LoVo (cell line): ENCODE measurements at regions not wholly inside any gene's neighbourhood (a gene's known extent, or its start where the extent isn't known, plus 50 kb on each side); places are given as distances from the start of the nearest gene placed in this dataset.
"Not testable (repeated sequence)": the region's sequence is repeated elsewhere in the genome, so short reads cannot be mapped to it uniquely, and the experiment has no call there.

ENCODE experiments used
- DNase-seq: peaks from one replicate; pipeline ENCODE4 v3.0.0-alpha.2; 2016; ENCODE audit warnings: low spot score

DNA sequence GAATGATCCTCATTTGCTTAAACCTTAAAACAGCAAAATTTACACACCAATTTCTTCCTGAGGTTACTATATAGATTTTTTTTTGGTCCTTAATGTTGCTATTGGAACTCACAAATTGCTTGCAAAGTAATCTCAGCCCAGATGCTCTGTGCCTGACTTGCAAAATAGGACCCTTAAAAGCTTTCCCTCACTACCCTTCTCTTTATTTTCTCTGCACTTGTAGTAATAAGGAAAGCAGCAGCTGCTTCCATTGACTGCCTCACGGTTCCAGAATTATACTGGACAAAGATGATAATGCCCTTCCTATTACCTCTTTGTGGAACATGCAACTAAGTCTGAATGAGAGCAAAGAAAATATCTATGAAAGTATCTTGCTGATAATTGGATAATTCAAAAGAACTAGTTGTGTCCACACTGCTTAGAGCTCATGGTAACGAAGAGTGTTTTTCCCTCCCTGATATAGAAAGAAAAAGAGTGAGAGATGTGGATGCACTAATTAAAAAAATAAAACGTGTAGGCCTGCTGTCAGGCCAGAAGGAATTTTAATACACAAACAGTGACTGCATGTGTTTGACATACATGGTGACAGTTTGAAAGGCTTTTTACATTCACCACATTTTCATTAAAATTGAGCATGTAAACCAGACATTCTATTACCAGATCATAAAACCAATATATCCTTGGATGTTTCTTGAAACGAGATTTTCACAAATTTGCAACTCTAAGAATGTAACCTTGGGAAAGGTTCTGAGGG is 783.1 kb downstream of the GBE1 start:
- DNase-seq, result no peak

DNA sequence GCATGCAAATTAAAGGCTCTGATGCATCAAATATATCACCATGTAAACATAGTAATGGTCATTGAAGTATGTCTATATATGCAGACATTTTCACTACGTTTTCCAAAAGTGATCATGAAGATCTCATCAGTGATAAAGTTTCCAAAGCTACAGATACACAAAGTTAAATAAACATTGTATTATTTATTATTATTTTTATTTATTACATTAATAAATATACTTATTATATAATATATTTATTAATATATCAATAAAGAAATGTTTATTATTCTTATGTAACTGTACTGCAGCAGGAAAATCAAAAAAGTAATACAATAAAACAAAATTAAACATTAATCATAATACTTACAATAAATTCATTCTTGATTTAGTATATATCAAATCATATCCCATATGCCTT is 791.2 kb downstream of the GBE1 start:
- DNase-seq, result no peak

DNA sequence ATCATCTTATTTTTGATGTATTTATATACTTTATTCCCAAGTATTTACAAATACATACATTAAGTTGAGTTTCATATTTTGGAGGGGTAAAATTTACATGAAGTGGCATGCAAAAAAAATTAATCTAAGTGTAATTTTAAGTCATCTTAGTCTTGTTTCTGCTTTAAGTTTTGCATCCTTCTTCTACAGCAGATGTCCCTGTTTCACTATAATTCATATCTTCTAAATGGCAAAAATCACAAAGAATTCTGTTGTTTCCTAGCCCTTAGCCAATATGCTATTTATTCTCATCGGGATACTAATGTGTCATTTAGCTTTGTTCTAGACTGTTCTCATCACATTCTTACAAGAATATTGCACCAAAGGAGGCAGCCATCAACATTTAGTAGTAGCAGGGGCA is 831.9 kb downstream of the GBE1 start:
- DNase-seq, result no peak

DNA sequence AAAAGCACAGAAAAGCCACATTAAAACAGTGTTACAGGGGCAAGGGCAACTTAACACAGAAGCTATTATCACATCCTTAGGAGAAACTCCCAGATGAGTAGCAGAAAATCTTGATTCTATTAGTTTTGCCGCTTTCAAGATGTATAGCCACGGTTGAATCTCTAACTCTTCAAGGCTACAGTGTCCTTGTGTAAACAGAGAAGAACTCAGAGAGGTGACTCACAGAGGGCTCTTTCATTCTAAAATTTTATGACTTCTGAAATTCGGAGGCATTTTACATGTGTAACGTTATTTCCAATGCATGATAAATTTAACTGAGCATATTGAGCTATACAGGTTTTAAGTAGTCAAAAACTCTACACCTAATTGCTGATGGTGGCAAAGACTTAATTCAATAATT is 846.6 kb downstream of the GBE1 start:
- no peak for DNase-seq

DNA sequence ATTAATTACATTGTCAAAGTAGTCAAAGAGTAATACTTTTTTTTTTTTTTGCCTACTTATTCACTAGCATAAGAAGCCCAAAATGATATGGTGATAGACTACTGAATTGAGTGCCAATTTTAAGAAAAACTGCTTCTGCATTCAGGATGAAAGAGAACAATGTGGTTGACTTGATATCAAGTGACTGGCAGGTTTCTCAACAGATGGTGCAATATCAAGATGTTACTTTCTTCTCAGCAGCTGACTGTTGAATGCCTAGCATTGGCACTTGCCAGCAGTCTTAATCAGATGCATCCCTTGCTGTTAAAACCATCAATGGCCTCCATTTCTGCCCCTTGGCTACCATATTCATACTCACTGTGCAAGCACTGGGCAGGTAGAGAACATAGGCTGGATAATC is 863.2 kb downstream of the GBE1 start:
- no peak for DNase-seq

DNA sequence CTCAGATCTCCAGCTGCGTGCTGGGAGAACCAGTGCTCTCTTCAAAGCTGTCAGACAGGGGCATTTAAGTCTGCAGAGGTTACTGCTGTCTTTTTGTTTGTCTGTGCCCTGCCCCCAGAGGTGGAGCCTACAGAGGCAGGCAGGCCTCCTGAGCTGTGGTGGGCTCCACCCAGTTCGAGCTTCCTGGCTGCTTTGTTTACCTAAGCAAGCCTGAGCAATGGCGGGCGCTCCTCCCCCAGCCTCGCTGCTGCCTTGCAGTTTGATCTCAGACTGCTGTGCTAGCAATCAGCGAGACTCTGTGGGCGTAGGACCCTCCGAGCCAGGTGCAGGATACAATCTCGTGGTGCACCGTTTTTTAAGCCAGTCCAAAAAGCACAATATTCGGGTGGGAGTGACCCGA is 864.4 kb downstream of the GBE1 start:
- not testable (repeated sequence) for DNase-seq

DNA sequence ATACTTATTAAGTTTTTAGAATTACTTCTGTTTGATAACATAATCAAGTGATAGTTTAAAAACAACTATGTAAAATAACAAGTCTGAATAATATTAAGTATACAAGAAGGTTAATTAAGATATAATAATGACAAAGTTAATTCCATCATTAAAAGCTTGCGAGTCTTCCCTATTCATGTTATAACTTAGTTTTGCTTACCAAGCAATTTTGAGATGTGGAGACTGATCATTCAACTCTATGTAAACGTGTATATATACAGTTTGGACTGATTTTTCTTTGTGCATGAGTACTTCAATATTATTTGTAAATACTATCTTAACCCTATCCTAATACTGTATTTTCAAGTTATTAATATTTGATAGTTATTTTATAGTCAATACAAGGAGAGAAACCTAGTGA is 870.9 kb downstream of the GBE1 start:
- DNase-seq, result no peak

DNA sequence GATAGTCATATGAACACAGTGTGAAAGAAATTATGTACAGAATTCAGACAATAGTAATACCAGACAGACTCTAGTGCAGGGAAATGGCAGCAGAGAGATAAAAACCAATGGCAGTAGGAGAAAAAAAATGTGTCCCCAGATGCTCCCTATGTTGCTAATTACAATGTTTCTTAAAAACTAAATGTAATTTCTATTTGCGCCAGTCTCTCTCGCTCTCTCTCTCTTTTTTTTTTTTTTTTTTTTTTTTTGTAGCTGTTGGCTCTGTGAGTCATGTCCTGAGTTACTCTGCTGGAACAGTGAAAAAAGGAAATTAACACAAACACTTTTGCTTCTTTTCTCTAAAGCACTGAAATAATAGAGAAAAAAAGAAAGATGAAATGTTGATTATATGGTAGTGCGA is 871.9 kb downstream of the GBE1 start:
- no peak for DNase-seq

DNA sequence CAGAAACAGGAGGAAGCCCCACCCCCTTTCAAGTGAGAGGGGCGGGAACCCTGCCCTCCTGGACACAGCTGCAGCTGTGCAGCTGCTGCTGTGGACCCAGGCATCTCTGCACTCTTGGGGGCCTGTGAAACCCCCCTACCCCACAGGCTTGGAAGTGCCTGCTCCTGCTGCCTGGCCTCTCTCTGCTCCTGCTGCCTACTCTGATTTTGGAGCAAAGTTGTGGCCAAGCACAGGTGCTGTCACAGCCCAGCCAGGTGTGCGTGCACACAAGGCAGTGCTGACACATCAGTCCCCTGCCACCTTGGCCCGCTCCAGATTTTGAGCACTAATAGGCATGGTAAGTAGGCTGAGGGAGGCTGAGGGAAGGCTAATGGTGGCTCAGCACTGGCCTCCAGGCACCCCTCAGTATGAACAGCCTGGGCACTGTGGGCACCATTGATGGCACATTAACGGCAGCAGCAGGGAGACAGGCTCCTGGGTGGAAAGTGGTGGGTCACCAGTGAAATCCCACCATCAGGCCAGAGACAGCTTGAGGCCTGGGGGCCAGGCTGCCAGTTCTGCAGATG is 890.9 kb downstream of the GBE1 start:
- DNase-seq, result no peak

DNA sequence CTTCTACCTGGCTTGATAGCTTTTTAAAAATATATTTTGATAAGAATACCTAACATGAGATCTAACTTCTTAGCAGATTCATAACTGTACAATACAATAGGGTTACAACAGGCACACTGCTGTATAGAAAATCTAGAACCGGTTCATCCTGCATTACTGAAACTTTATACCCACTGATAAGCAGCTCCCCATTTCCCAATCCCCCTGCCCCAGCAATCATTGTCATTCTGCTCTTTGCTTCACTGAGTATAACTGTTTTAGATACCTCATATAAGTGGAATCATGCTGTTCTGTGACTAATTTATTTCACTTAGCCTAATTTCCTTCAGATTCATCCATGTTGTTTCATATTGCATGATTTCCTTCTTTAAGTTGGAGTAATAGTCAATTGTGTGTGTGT is 906.0 kb downstream of the GBE1 start:
- DNase-seq, result no peak

DNA sequence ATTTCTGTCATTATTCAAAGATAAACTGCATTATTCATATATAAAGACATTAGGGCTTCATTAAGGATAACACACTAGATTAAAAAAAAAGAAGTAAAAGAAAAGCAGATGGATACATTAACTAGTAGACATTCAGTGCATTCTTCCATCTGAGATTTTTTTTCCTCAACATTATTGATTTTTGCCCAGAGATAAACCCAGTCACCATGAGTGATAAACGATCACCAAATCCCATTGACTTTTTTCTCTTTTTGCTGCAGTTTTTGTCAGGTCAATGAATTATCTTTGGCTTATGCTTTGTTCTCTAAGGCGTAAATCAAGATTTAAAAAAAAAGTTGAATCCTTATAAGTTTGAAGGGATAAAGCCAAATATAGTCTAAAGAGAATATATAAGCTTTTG is 925.0 kb downstream of the GBE1 start:
- DNase-seq, result no peak

DNA sequence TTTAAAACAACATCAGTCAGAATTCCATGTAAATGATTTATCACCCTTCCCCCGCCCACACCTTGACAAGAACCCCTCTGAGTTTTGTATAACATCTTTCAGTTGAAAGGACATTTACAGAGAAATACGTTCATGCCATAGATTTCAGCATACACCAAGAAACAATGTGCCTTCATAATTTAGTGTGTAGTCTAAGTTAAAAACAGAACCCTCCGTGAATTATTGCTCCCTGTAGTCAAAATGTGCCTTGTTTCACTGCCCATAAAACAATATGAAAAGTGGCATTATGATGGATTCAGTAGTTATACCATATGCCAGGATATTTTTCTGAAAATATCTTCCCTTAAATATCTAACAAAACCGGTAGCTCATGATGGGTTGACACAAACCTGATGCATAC is 953.9 kb downstream of the GBE1 start:
- no peak for DNase-seq

DNA sequence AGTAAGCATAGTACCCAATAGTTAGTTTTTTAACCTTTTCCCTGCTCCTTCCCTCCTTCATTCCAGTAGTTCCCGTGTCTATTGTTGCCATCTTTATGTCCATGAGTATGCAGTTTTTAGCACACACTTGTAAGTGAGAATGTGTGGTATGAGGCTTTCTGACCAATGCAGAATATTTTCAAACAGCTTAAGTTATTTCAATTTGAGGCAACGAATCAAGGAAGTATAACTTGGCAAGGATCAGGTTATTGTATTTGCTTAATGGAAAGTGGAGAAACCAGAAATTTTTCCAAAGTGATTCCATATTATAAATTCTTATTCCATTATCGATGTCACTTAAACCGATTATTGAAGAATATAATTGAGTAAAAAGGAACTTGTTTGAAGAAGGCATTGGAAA is 954.8 kb downstream of the GBE1 start:
- no peak for DNase-seq

DNA sequence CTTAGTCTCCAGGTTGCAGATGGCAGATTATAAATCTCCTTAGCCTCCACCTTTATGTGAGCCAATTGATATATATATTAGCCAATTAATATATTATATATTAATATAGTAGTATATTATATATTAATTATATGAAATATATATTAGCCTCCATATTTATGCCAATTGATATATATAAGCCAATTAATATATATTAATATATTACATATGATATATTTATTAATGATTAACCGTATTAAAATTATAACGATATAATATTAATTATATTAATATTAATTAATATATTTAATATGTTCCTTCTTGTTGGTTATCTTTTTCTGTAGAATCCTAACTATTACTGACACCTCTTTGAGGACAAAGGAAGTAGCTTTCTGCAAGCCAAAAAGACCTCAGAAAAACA is 972.5 kb downstream of the GBE1 start:
- no peak for DNase-seq

DNA sequence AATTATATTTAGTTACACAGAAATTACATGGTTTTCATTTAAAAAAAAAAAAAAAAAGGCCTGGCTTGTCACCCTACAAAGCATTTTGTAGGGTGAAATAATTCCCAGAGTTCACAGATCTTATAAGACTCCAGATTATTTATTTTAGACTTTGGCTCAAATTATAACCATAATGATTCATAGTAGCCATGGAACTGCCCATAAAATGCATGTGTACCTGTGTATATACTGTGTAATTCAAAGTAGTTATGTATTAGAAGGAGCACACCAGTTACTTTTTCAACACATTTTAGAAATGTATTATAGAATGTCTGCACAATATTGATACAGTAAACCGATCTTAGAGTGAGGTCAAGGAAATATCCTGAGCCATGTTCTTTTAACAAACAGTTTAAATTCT is 975.6 kb downstream of the GBE1 start:
- no peak for DNase-seq

DNA sequence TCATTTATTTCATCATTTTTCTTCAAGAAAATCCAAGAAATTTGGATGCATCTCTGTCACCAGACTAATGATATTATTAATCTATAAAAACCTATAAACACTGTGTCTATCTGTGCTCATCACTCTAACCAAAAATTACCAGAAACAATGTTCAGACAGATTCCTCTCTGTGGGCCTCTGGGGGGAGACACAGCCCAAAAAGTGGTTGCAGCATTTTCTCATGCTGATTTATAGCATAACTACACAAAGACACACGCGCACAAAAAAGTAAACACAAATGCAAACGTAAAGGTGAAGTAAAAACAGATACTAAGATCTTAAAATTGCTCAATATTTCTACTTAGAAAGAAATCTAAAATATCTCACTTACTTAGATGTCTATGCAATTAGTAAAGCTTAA is 976.0 kb downstream of the GBE1 start:
- no peak for DNase-seq

DNA sequence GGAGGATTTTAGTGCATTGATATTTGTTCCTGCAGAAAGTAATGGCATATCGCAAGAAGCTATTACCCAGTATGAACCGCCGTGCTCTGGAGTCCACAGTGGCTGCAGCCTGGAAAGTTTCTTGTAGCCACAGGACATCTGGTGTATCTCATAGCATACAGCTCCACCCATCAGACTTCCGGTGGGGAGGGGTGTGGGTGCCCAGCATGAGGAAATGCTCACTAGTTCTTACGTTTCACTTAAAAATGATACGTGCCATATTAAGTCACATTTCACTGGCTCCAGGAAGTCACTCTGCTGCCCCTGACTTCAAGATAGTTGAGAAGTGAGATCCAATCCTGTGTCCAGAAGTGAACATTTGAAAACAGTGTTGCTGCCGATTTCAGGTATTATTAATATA is 990.4 kb downstream of the GBE1 start:
- no peak for DNase-seq

DNA sequence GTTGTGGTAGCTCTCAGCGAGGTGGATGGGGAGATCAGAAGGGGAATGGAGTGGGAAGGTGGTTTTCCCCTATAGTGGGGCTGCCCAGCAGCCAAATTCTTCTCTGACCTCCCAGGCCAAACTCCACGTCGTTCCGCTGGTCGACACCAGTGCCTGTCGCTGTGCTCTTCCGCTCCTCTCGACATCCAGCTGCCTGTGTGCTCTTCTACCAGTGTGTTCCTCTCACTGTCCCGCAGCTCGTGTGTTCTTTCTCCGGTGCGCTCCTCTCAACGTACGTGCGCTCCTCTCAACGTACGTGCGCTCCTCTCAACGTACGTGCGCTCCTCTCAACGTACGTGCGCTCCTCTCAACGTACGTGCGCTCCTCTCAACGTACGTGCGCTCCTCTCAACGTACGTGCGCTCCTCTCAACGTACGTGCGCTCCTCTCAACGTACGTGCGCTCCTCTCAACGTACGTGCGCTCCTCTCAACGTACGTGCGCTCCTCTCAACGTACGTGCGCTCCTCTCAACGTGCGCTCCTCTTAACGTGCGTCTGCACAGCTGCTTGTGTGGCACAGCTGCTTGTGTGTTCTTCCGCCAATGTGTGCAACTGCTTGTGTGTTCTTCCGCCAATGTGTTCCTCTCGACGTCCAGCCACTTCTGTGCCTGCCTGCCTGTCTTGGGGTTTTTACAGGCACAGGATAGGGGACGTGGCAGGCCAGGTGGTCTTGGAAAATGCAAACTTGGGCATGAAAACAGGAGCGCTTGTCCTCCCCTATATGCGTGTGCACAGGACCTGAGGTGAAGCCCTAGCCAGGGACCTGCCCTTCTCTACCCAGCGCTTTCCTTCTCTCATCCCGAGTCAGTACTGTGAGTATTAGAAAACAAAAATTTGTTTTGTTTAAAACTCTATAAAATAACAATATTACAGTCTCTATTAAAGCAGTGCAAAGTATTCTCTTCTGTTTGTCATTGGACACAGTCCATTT is 991.1 kb downstream of the GBE1 start:
- no peak for DNase-seq

DNA sequence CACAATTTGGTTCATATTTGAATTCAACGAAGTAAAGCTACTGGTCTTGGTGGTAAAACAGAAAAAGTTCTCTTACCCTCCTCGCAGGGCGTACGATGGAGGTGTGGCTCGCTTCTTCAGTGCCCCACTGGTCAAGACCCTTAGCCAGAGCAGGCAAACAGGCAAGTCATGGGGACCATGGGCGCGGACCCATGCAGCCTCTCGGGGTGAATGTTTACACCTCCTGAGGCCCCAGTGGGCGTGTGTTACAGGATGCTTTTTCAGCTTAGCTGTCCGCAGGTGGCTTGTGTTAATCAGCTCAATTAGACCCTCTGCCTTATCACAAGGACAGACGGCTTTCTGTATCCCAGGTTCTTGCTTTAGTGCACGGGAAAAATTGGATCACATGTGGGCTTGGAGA is 991.8 kb downstream of the GBE1 start:
- DNase-seq, result no peak

DNA sequence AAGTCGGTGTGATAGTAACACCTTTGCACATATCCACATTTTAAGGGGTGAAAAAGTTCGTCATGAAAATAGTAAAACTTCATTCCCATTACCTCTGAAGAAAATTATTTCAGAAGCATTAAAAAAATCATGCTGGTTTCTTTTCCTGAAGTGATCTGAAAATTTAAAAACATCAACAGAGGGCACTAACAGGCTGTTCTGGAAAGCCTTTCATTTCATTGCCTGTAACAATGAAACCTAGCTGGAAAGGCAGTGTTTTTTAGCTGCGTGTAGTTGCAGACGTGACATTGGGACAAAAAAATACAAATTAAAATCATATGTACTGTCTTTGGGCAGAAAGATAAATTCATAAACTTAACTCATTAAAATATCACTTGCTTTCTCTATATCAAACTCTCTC is 993.8 kb downstream of the GBE1 start:
- no peak for DNase-seq

DNA sequence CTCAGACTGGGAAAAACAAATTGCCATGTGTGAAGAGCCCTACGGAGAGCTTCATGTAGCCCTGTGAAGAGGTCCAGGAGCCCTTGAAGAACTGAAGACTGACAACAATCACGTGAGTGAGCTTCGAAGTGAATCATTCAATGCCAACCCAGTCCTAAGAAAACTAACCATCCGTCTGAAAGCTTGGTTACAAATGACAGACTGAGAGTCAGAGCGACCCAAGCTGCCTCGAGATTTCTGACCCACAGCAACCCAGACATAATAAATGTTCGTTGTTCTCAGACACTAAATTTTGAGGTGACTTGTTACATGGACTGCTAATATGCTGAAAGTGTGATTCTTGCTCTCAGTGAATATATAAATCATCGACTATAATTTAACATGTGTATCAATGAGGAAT is 987.2 kb upstream of the ROBO1 start:
- DNase-seq, result no peak

DNA sequence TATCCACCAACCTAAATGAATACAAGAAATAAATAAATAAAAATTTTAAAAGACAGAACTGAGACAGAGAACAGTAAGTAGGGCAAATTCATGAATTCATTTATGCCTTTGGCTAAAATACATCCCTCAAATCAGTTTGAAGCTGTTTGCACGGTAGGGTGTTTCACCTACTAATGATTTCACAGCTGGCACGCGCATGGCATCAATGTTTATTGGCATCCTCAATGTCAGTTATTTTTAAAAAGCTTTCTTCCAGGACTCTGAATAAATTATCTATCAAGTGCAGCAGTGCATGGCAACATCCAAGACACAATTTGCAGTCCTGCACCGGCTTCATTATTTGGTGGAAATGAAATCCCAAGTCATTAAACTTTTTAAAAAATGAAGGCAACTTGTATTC is 985.2 kb upstream of the ROBO1 start:
- DNase-seq, result no peak

DNA sequence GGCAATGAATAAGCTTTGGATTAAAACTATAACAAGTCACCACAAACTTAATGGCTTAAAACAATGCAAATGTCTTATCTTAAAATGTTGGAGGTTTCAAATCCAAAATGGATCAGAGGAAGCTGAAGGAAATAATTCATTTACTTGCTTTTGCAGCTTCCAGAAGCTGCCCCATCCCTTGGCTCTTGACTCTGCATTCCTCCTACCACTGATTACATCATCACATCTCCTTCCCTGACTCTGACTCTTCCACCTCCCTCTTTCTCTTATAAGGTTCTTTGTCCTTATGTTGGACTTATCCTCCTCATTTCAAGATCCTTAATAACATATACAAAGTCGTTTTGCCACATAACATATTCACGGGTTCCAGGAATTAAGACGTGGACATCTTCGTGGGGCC is 982.8 kb upstream of the ROBO1 start:
- DNase-seq, result no peak
